Upper lobe of left lung (tissue), 6 donors: ENCODE measurements at regions not wholly inside any gene's neighbourhood (a gene's known extent, or its start where the extent isn't known, plus 50 kb on each side); places are given as distances from the start of the nearest gene placed in this dataset.

Source experiments
- ATAC-seq, 2 donors: fragments of 200-7000 bp; cut with Tn5 transposase; one replicate each; pipeline ENCODE4 v1.9.1; 2022; ENCODE audit warnings: mild to moderate bottlenecking in 2 of 2, moderate library complexity in 2 of 2; ENCODE audit not compliant: low FRiP score in 2 of 2
- DNase-seq, 2 donors: peaks; one replicate each; pipeline ENCODE4 v3.0.0-alpha.2; 2019 to 2020
- H3K27ac ChIP-seq, 4 donors: fragments of 200-600 bp; sonication (generic); one replicate each; pipeline ENCODE4 v1.5.1; 2016 to 2019
- H3K27me3 ChIP-seq, 4 donors: fragments of 200-600 bp; sonication (generic); one replicate each; pipeline ENCODE4 v1.5.1; 2017 to 2019
- H3K36me3 ChIP-seq, 4 donors: fragments of 200-600 bp; sonication (generic); one replicate each; pipeline ENCODE4 v1.5.1; 2016 to 2019
- H3K4me1 ChIP-seq, 4 donors: fragments of 200-600 bp; sonication (generic); one replicate each; pipeline ENCODE4 v1.5.1; 2018 to 2019
- H3K4me3 ChIP-seq, 4 donors: fragments of 200-600 bp; sonication (generic); one replicate each; pipeline ENCODE4 v1.5.1; 2017 to 2019; ENCODE audit warnings: mild to moderate bottlenecking in 2 of 4, moderate library complexity in 1 of 4
- H3K9me3 ChIP-seq, 4 donors: fragments of 200-600 bp; sonication (generic); one replicate each; pipeline ENCODE4 v1.5.1; 2018 to 2019
- EP300 ChIP-seq, 4 donors: sonication (generic); formaldehyde crosslinking; IDR thresholded peaks; one replicate each; pipeline ENCODE4 v1.5.1; 2017; ENCODE audit warnings: antibody characterized with exemption in 4 of 4, control low read depth in 2 of 4
- POLR2A ChIP-seq, 4 donors: fragments of 450-650 bp; IDR thresholded peaks; one replicate each; pipeline ENCODE4 v1.5.1; 2016 to 2017; ENCODE audit warnings: antibody characterized with exemption in 4 of 4, mild to moderate bottlenecking in 2 of 4
- POLR2AphosphoS5 ChIP-seq, 2 donors: sonication (generic); formaldehyde crosslinking; IDR thresholded peaks; one replicate each; pipeline ENCODE4 v1.5.1; 2017; ENCODE audit warnings: antibody characterized with exemption in 2 of 2
- WGBS, 2 donors: methylation state at CpG; one replicate each; pipeline ENCODE4 v1.1.5; 2017 to 2018; 5-methylcytosine and 5-hydroxymethylcytosine counted together
- TF ChIP-seq, protein P1 (sequence below), 6 experiments: fragments of 450-650 bp in 4 of 6; fragments of 200-600 bp in 2 of 6; sonication (generic) in 2 of 6; IDR thresholded peaks; one replicate each; pipeline ENCODE4 v1.5.1; 2016 to 2019; ENCODE audit warnings: antibody characterized with exemption in 6 of 6
- donor health status: DM: no; HTN: no; CAD: no; lungs with moderate emphysema.
- donor health status: DM: no; HTN: yes; CAD: no; lungs with severe emphysema.

DNA sequence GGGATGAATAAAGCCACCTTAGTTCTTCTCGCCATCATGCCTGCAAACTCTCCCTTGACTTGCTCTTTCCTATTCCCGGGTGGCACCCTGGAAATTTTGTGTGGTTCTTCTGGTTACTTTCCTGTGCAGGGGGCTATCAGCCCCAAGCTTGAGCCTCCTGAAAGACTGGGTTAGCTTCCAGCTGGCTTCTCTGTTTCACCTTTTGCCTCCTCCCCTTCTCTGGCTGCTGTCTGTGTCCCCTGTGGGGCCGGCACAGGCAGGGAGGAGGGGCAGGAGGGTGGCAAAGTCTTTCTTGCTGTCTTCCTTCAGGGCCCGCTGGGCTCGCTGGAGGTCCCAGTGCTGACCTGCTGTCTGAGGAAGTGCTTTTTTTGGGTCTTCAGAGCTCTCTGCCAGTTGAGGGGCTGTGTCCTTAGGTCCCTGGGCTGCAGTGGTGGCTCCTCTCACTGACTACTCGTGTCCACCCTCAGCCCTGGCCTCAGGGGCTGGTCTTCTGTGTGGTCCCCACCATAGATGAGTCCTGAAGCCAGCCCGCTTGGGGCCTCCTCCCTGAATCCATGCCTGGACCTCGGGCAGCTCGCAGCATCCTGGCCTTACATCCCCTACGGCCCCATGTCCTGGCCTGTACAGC lies 196.5 kb downstream of the KLF13 start:
- TF ChIP-seq EP300 (IDR thresholded peaks at IDR 0.05), result no peak
- TF ChIP-seq POLR2A (IDR thresholded peaks at IDR 0.05), result no peak
- TF ChIP-seq, protein P1, sequence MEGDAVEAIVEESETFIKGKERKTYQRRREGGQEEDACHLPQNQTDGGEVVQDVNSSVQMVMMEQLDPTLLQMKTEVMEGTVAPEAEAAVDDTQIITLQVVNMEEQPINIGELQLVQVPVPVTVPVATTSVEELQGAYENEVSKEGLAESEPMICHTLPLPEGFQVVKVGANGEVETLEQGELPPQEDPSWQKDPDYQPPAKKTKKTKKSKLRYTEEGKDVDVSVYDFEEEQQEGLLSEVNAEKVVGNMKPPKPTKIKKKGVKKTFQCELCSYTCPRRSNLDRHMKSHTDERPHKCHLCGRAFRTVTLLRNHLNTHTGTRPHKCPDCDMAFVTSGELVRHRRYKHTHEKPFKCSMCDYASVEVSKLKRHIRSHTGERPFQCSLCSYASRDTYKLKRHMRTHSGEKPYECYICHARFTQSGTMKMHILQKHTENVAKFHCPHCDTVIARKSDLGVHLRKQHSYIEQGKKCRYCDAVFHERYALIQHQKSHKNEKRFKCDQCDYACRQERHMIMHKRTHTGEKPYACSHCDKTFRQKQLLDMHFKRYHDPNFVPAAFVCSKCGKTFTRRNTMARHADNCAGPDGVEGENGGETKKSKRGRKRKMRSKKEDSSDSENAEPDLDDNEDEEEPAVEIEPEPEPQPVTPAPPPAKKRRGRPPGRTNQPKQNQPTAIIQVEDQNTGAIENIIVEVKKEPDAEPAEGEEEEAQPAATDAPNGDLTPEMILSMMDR (IDR thresholded peaks at IDR 0.05), result no peak
- TF ChIP-seq POLR2AphosphoS5 (IDR thresholded peaks at IDR 0.05), result no peak
- H3K27ac ChIP-seq, result no peak overlapping the region
- 92% methylated on average over 9 to 10 of the region's 10 CpGs for WGBS, 2 donors
- DNase-seq (peak in 1 of 2 donors; percentile 33), ATAC-seq (no peak)
- no peaks in the 10 kb centered on the region for H3K27me3 ChIP-seq
- H3K36me3 ChIP-seq, result no peaks in the 10 kb centered on the region
- no peaks in the 10 kb centered on the region for H3K9me3 ChIP-seq
- no peak overlapping the region for H3K4me3 ChIP-seq
- no peaks in the 10 kb centered on the region for H3K4me1 ChIP-seq

DNA sequence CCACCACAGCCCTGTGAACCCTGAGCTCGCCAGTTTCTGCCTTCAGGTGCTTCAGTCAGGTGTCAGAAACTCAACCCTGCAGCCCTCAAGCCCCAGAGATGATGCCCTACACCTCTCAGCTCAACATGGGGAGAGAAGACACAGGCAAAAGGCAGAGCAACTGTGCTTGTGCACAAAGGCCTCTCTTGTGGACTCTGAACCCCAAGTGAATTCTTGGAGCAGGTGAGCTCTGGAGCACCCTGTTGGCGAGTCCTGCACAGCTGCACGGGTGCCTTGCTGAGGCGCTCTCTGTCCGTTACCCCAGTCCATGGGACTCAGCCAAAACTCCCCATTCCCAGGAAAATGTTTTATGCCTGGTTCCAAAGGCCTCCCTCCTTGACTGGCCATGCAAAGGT lies 197.0 kb downstream of the KLF13 start:
- Histone ChIP-seq H3K27me3 (no peaks in the 10 kb centered on the region), H3K9me3 (no peaks in the 10 kb centered on the region), H3K27ac (no peak overlapping the region), H3K4me3 (no peak overlapping the region), H3K36me3 (no peaks in the 10 kb centered on the region), H3K4me1 (no peaks in the 10 kb centered on the region)
- TF ChIP-seq EP300 (IDR thresholded peaks at IDR 0.05), result no peak
- no peak for TF ChIP-seq POLR2A (IDR thresholded peaks at IDR 0.05)
- TF ChIP-seq POLR2AphosphoS5 (IDR thresholded peaks at IDR 0.05), result no peak
- TF ChIP-seq, protein P1 (IDR thresholded peaks at IDR 0.05), result no peak
- ATAC-seq (no peak), DNase-seq (no peak)
- WGBS, 2 donors, result 85 to 92% methylated on average over 4 to 5 of the region's 5 CpGs

DNA sequence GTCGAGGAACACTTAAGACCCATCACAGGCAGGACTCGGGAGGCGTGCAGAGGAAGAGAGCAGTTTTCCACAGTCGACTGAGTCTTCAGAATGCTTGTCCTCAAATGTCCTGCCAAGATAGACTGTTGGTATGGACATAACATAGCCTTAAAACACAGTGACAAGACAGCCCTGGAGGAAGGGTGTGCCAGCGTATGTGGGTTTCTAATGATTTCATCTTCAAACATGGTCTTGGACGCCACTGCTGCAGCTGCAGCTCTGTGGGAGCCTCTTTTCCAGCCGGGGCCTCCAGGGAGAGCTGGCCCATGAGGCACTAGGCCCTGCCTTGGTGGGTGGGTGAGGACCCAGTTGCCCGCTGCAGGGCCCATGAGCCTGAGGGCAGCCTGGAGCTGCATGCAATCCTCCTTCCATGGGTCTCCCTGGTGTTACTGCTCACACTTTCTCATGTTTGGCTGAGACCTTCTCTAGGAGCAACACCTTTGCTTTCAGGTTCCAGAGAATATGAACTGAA lies 198.6 kb downstream of the KLF13 start:
- Histone ChIP-seq H3K9me3 (no peaks in the 10 kb centered on the region), H3K27ac (no peak overlapping the region), H3K4me3 (no peak overlapping the region), H3K4me1 (no peaks in the 10 kb centered on the region), H3K36me3 (no peaks in the 10 kb centered on the region), H3K27me3 (no peaks in the 10 kb centered on the region)
- no peak for DNase-seq
- ATAC-seq, result no peak
- WGBS, 2 donors, result 88 to 93% methylated on average over 6 to 8 of the region's 8 CpGs
- TF ChIP-seq POLR2AphosphoS5 (IDR thresholded peaks at IDR 0.05) (no peak), EP300 (IDR thresholded peaks at IDR 0.05) (no peak), POLR2A (IDR thresholded peaks at IDR 0.05) (no peak)
- TF ChIP-seq, protein P1 (IDR thresholded peaks at IDR 0.05), result no peak

DNA sequence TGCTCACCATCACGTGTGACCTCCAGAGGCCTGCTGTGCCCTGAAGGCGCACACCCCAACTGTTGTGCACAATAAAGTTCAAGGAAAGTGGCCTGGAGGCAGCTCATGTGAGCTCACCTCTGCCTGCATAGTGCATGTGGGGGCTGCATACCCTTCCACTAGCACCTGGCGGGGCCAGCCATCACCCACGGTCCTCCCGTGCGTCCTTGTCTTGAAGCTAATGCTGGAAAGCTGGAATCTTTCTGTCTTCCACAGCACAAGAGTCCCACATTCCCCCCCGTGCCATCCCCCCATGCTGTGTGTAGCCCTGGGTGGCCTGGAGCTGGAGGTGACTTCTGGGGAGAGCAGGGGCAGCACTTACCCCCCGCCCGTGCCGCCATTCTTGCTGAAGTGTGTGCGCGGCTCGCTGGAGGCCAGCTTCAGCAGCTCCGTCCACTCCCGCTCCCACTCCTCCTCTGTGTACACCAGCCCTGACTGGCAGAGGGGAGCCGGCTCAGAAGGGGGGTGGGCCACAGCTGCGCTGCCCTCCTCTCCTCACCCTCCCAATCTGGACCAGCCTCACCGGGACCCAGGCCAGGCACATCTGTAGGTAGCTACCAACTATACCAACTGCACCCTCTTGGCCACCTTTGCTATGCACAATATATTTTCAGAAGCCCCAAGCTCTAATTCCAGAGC lies 199.5 kb downstream of the KLF13 start:
- Histone ChIP-seq H3K4me1 (no peaks in the 10 kb centered on the region), H3K27ac (no peak overlapping the region), H3K36me3 (no peaks in the 10 kb centered on the region), H3K27me3 (no peaks in the 10 kb centered on the region), H3K9me3 (no peaks in the 10 kb centered on the region), H3K4me3 (no peak overlapping the region)
- peak; percentile 5 to 16 for ATAC-seq
- TF ChIP-seq, protein P1 (IDR thresholded peaks at IDR 0.05), result no peak
- TF ChIP-seq POLR2A (IDR thresholded peaks at IDR 0.05) (no peak), POLR2AphosphoS5 (IDR thresholded peaks at IDR 0.05) (no peak), EP300 (IDR thresholded peaks at IDR 0.05) (no peak)
- DNase-seq, result peak in 1 of 2 donors; percentile 51
- 90 to 98% methylated on average over 16 to 18 of the region's 18 CpGs for whole genome bisulfite sequencing, 2 donors
